ENCODE measurements at regions not wholly inside any gene's neighbourhood (a gene's known extent, or its start where the extent isn't known, plus 50 kb on each side); places are given as distances from the start of the nearest gene placed in this dataset.
"Not testable (repeated sequence)": the region's sequence is repeated elsewhere in the genome, so short reads cannot be mapped to it uniquely, and the experiment has no call there.

DNA sequence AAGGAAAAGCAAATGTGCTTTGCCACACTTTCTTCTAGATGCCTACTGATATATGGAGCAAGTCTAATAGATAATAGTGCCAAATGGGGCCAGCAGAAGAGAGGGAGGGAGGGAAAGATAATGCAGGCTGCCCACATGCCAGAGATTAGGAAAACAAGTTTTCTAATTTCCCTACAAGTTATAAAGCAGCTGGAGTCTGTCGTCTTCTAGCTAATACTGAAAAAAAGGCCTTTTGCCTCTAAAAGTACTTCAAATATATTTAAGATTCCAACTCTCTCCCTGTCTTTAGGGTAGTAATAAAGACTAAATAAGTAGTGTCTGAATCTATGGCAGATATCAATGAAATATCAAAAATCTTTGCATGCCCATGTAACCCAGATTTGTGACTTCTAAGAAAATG, 632.0 kb upstream of the MIR17HG start:
- no peak for DNase-seq (ENCODE audit: low spot score)
- ATAC-seq = no peak

DNA sequence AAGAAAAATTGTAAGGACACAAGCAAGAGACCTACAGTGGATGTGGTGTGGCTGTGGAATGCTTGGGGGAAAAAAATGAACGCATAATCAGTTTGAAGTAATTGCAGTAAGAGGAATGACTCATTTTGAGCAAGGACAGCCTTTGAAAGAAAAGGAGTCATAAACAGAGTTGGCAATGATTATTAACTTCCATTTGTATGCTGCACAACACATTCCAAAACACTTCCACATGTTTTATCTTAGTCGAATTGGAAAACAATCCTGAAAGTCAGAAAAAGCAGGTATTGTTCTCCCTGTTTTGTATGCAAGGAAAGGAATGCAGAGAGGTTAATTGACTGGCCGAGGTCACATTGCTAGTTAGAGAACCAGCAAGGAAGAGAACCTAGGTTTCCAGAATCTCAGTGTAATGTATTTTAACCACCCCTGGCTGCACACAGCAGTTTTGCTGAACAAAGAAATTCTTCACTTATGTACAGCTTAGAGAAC, 630.0 kb upstream of the MIR17HG start:
- DNase-seq (ENCODE audit: low spot score) (no peak), ATAC-seq (no peak)

DNA sequence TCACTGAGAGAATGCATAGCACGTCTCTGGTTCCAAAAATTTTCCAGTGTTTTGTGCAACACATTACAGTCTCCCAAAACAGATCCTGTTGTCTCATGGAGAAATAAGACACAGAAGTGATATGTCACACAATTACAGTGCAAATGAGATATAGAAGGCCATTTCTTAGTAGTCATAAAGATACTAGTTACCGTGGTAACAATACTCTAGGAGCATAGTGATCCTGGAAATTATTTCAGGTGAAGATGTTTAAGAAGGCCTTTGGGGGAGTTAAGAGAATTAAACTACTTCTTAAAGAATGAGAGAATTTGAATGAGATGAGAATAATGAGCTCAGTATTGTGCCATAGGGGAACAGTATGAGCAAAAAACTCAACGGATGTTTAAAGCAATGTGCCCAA, 628.0 kb upstream of the MIR17HG start:
- DNase-seq (ENCODE audit: low spot score) = no peak
- ATAC-seq = no peak

DNA sequence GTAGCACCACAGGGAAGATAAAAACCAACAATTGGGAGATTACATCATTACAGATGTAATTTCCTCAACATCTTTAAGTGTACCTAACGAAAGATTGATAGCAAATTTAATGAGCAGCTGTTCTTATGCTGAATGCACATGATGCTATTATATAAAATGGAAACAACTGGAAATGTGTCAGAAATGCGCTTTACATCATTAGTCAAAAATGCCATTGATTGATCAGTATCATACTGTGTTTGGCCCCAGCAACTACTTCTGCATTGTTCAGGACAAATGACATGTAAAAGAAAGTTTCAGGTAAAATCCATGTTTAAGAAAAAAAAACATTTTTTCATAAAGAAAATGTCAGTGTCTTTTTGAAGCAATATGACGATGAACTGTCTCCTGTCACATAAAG, 625.5 kb upstream of the MIR17HG start:
- ATAC-seq (no peak), DNase-seq (ENCODE audit: low spot score) (no peak)

DNA sequence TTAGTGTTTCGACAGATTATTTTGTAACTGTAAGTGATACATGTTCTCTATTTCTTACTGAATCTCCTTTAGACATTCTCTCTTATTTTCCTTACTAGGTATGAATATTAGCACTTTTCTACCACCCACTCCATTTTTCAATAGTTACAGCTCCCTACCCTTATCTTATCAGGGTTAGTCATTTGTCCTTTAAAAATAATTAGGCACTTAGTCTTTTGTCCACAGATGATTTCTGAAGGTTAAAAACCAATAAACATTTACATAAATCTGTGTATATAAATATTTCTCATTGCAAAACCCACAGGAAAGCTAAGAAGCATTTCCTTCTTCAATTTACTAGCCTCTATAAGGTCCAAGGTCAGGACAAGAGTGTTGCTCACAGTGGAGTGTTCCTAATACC, 624.1 kb upstream of the MIR17HG start:
- ATAC-seq = no peak

DNA sequence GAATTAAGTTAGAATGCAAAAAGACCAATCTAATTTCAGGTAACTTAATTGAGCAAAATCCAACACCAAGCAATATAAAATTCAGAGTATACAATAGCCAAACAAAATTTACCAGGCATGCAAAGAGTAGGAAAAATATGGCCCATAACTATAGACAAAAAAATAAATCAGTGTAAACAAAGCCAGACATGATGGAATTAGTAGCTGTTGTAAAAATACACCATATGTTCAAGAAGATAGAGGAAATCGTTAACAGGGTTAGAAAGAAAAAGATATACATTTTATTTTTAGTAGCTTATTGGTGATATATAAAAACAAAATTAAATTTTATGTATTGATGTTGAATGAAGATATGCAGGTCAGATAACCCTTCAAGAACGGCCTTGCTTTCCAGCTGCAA, 621.1 kb upstream of the MIR17HG start:
- ATAC-seq = no peak
- no peak for DNase-seq (ENCODE audit: low spot score)

More for the DNA sequence above, 624.1 kb upstream of the MIR17HG start:
- DNase-seq (ENCODE audit: low spot score) = no peak

DNA sequence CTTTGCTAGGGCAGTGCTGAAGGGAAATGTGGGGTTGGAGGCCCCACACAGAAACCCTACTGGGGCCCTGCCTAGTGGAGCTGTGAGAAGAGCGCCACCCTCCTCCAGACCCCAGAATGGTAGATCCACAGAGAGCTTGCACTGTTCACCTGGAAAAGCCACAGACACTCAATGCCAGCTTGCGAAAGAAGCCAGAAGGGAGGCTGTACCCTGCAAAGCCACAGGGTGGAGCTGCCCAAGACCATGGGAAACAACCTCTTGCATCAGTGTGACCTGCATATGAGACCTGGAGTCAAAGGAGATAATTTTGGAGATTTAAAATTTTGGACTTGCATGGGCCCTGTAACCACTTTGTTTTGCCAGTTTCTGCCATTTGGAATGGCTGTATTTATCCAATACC, 615.4 kb upstream of the MIR17HG start:
- ATAC-seq (no peak), DNase-seq (ENCODE audit: low spot score) (no peak)

DNA sequence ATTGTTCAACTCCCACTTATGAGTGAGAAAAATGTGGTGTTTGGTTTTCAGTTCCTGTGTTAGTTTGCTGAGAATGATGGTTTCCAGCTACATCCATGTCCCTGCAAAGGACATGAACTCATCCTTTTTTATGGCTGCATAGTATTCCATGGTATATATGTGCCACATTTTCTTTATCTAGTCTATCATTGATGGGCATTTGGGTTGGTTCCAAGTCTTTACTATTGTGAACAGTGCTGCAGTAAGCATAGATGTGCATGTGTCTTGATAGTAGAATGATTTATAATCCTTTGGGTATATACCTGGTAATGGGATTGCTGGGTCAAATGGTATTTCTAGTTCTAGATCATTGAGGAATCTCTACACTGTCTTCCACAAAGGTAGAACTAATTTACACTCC, 613.0 kb upstream of the MIR17HG start:
- not testable (repeated sequence) for DNase-seq (ENCODE audit: low spot score); ATAC-seq

DNA sequence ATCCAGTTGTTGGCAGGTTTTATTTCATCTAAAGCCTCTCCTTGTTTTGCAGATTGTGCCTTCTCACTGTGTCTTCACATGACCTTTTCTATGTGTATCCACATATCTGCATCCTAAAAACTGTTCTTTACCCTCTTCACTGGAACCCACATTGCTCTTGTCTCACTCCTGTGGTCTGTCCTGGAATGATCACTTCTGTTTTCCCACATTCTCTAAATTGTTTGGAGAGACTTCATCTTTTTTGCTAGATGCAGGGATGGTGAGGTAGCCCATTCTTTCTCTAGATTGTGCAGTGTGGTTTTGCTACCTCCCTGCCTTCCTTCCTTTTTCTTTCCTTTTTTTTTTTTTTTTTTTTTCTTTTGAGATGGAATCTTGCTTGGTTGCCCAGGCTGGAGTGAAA, 608.6 kb upstream of the MIR17HG start:
- no peak for DNase-seq (ENCODE audit: low spot score)
- no peak for ATAC-seq

DNA sequence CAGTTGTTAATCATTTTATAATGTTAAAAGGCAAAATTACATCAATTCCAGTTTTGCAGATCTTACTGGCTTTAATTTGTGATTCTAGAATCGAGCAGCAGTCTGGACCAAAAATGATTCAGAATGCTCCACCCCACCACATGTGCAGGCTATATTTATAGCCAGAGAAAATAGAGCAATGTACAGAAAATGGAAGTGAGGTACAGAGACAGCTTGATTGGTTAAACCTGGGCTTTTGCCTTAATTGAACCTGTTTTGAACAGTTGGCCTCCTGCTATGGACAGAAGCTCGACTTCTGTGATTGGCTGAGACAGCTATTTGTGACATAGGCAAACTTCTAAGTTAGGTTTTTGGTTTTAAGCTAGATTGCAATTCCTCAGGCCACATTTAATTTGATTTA, 607.4 kb upstream of the MIR17HG start:
- ATAC-seq = no peak
- DNase-seq (ENCODE audit: low spot score) = no peak

DNA sequence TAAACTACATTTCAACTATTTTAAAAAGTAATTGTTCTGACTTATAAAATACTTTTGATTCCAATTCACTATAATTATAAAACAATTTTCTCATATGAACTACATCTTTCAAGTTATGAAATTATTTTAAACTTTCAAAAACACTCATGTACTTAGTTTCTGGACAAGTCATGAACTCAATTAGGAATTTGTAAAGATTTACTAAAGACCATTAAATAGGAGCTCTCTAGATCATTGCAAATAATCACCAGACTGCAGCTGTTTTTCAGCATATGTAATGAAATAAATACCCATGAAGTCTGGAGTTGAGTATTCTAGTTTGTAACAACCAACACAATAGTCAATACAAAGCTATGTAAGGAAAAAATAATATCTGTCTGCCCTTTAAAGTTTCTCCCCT, 605.1 kb upstream of the MIR17HG start:
- no peak for ATAC-seq
- DNase-seq (ENCODE audit: low spot score) = no peak

DNA sequence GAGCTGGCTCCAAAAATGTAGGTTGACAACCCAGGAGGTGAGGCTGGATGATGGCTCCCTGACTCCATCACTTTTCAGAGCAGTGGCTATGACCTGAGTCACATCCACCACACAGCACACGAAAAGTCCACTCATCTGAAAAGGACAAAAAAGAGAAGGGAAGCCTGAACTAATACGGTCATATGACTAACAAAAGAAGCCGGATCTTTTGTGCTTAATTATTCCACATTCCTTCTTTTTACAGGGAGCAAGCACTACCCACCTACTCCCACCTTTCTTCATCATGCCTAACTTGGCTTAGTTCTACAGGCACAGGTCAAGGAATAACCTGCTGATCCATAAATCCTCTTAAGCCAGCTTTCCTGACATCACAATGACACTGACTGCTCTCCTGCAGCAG, 601.3 kb upstream of the MIR17HG start:
- ATAC-seq = no peak
- no peak for DNase-seq (ENCODE audit: low spot score)

DNA sequence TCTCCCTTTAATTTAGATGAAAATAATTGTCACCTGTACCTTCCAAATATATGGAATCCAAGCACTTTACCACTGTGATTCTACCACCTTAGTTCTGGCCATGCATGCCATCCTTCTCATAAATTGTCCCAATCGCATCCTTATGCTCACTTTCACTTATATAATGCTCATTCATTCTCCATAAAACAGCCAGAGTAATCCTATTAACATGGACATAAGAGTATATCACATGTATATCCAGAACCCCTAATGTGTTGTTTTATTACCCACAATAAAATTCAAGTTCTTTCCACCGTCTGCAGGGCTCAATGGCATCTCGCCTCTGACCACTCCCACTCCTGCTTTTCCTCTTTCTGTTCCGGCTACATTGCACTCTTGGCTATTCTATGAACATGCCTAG, 597.5 kb upstream of the MIR17HG start:
- DNase-seq (ENCODE audit: low spot score) = no peak
- ATAC-seq = no peak

DNA sequence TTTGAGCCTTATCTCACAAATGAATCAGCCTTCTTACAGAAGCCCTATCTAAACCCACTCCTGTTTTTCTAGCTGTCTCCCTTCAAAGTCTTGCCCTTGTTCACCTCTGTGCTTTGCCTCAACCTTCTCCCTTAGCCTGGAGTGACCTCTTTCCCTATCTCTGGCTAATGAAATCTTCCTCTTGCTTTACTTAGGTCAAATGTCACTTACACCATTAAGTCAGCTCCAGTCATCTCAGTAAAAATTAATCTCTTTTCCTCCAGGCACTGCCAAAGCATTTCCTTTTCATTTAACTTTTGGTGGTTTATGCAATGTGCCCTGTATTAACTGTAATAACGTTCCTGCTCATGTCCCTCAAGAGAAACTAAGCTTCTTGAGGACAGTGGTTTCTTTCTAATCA, 596.5 kb upstream of the MIR17HG start:
- DNase-seq (ENCODE audit: low spot score) = no peak
- ATAC-seq = no peak

DNA sequence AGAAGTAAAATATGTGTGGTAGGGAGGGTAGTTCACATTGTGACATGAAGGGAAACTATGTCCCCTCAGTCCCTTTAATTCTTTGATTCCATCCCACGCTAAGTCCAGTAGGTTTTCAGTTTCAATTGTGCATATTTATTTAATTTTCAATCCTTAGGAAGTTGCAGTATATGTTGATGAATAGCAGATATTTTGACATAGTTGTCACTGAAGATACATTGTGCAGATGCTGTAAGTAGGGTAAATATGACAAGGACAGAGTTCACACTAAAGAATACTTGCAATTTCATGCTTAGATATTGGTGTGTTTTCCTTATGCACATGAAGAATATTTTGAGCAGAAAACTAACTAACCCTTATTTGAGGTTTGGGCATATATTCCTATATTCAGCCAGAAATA, 595.4 kb upstream of the MIR17HG start:
- no peak for DNase-seq (ENCODE audit: low spot score)
- ATAC-seq = no peak

DNA sequence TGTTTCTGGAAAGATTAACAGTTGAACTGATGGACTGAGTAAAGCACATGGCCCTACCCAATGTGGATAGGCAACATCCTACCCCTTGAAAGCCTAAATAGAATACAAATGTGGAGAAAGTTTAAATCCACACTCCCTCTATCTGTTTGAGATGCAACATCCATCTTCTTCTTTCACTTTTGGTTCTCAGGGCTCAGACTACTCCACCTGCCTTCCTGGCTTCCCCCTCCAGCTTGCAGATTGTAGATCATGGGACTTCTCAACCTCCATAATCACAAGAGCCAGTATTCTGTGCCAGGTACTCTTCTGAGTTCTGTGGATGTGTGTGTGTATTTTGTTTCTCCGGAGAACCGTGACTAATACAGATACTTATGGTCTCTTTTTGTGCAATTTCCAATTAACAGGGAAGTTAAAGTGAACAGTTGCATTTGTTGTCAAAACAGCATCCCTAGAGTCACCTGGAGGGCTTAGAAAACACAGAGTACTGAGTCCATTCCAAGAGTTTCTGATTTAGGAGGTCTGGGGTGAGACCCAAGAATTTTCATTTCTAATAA, 590.3 kb upstream of the MIR17HG start:
- no peak for ATAC-seq

DNA sequence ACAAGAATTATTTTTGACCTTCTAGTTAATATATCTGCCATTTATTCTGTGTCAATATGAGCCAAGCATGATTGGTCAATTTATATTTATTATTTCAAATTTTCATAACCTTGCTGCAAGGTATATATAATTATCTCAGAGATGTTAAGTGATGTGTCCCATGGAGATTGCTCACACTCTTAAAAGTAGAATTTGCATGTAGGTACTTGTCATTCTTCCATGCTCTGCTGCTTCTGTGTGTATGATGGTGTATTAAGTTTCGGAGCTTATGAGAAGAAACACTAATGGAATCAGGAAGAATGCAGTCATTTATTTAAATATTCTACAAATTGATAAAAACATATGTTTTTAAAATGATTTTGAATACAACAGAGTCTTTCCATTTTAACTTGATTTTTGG, 586.8 kb upstream of the MIR17HG start:
- ATAC-seq (no peak), DNase-seq (ENCODE audit: low spot score) (no peak)

More for the DNA sequence above, 590.3 kb upstream of the MIR17HG start:
- no peak for DNase-seq (ENCODE audit: low spot score)

DNA sequence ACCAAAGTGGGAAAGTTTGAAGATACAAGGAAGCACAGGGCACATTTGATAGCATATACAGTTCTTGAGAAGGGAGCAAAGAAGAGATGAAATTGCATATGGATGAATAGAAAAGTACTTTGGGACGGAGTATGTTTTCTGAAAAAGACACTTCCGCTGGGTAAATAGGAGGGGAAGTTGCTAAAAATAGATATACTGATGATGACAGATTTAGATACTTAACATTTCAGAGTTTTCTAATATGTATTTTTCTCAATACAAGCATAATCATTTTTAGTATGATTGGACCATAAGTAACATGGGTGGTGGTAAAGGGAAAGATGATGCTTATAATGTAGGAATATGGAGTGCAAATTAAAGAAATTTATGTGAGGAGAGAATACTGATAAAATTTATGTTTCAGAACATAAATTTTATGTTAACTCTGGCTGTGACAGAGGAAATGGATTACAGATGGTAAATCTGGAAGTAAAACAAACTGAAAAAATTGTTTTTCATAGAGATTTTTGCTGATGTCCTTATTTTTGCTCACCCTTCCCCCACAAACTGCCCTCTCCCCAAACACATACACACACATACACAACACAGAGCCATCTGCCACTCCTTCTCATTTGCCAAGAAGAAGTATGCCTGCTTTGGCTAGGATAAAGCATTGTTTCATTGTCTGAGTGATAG, 583.9 kb upstream of the MIR17HG start:
- ATAC-seq = no peak
- no peak for DNase-seq (ENCODE audit: low spot score)

DNA sequence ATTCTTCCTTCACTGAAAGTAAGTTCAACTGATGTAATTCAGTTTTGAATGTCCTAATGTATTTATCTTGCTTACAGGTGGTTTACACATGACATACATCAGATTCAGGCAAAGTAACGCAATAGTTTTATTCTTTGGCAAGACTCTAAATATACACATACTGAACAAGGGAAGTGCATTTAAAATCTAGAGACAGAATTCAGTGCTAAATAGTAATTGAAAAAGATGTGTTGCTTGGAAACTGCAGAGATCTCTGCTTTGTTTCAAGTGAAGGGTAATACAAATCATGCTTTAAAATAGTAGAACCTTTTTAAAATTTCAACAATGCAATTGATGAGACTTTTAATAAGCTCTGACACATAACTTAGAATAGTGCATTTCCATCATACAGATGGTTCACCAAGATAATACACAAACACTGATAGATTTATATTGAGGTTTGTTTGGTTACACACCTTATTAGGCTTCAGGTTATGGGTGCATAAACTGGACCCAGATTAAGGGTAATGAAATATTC, 581.0 kb upstream of the MIR17HG start:
- DNase-seq (ENCODE audit: low spot score) (no peak), ATAC-seq (no peak)

DNA sequence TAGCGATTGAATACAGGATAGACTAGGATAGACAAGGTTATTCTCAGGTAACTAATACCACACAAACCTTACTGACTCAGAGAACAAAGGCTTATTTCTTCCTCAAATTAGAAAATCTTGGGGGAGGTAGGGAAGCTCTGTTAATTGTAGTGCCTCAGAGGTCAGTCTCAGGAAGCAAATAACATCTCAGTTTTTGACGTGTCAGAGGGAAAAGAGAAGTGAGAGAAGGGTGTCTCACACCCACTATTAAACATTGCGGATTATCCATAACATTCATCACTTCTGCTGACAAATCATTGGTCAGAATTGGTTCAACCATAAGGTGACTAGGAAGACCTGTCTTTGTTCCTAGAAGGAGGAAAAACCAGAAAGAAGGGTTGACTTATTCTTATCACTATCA, 579.4 kb upstream of the MIR17HG start:
- DNase-seq (ENCODE audit: low spot score) (no peak), ATAC-seq (no peak)

DNA sequence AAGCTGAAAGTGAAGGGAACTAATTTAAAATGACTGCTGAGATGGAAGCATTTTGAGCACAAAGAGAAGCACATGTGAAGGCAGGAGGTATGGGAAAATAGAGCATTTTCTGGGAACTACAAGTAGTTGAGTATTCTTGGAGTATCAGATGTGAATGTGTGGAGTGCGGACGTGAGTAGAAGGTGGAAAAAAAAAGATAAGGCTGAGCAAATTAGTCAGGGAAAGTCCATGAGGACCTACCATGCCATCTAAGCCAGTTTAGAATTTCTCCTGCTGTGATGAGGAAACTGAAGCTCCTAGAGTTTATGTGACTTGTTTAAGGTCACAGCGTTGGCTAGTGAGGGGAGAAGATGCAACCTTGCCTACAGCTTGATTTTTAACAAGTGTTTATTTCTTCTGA, 578.1 kb upstream of the MIR17HG start:
- ATAC-seq = no peak
- no peak for DNase-seq (ENCODE audit: low spot score)

DNA sequence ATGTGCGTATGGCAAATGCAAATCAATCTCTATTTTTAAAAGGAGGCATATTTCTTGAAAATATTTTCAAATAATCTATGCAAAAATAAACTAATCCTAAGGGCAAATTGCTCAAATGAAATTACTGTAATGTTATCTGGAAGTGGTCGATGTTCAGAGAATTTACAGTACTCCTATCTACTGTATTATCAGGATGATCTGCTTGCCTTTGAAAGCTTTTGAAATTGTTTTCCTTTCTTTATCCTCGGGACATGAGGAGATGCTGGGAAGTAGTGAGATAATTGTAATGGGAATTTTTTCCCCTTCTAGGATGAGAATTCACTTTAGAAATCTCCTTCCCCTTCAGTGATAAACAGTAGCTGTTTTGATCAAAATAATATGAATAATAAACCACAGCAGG, 577.2 kb upstream of the MIR17HG start:
- DNase-seq (ENCODE audit: low spot score) = no peak
- ATAC-seq = no peak

DNA sequence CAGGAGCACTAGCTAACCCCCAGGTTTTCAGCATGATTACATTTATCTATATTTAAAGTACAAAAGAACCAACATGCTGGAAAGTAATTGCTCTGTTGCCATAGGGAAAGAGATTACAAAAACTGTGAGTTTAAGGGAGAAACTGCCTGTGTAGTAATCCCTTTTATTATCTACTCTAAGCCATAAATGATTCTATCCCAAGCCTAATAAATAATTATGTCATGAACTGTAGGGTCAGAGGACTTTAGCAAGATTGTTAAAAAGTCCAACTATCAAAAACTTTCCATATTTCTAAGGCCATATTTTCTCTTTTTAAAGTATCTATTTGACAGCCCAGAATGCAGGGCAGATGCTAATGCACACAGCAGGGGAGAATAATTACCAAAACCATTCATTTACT, 573.8 kb upstream of the MIR17HG start:
- DNase-seq (ENCODE audit: low spot score) = no peak
- ATAC-seq = no peak

Measured in left lobe of liver (tissue), 2 donors.